ENCODE measurements at regions not wholly inside any gene's neighbourhood (a gene's known extent, or its start where the extent isn't known, plus 50 kb on each side); places are given as distances from the start of the nearest gene placed in this dataset.

GRCh38 chr15:93917181-93917580 lies 314.2 kb upstream of the MCTP2 start:
- TF ChIP-seq POLR2A (IDR thresholded peaks at IDR 0.05) (no peak), CTCF (IDR thresholded peaks at IDR 0.05) (no peak)

All from tibial nerve (tissue), 3 donors.